Activated naive CD4-positive, alpha-beta T cell treated with anti-CD3 and anti-CD28 coated beads, Interleukin-2, amount 50 U/mL, for 24 hours (primary cell): ENCODE measurements at regions not wholly inside any gene's neighbourhood (a gene's known extent, or its start where the extent isn't known, plus 50 kb on each side); places are given as distances from the start of the nearest gene placed in this dataset.

Experiments used
- H3K27ac Mint-ChIP-seq: one replicate; pipeline ENCODE4 v1.8.0; 2021; ENCODE audit warnings: mild to moderate bottlenecking, mixed read lengths
- H3K27me3 Mint-ChIP-seq: one replicate; pipeline ENCODE4 v1.8.0; 2021; ENCODE audit warnings: mixed read lengths
- H3K36me3 Mint-ChIP-seq: one replicate; pipeline ENCODE4 v1.8.0; 2021; ENCODE audit warnings: mixed read lengths
- H3K4me1 Mint-ChIP-seq: one replicate; pipeline ENCODE4 v1.8.0; 2021; ENCODE audit warnings: mixed read lengths
- H3K4me3 Mint-ChIP-seq: one replicate; pipeline ENCODE4 v1.8.0; 2021; ENCODE audit warnings: mild to moderate bottlenecking, mixed read lengths
- H3K9me3 Mint-ChIP-seq: one replicate; pipeline ENCODE4 v1.8.0; 2021; ENCODE audit warnings: mixed read lengths

DNA sequence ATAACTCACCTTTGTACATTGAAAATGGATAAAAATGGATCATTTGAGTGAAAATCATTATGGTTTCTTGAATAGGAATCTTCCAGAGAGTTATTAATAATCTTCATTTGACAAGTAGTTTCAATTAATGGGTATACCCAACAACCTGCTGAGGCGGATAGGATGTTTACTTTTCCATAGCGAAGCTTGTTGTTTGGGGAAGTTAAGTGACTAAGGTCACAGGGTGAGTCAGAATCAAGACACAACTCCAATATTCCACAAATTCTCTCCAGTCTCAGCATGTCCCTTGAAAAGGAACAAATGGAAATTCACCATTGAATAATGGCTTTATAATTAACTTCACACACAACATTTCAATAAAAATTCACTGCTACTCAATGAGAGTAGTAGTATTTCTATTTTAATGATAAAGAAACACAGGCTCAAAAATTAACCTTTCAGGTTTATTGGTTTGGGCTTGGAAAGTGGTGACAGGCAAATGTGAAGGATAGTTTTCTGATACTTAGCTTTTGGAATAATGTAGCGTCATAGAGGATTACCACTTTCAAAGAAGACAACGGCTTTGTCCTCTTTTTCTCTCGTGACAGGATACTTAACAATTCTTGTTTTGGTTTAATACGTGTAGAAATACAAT, 211.3 kb downstream of the GPD2 start:
- Mint-ChIP-seq H3K4me3 (no peak overlapping the region), H3K4me1 (no peaks in the 10 kb centered on the region), H3K9me3 (no peaks in the 10 kb centered on the region), H3K27me3 (peaks cover 3% of the 10 kb centered on the region), H3K36me3 (no peaks in the 10 kb centered on the region), H3K27ac (no peak overlapping the region)

DNA sequence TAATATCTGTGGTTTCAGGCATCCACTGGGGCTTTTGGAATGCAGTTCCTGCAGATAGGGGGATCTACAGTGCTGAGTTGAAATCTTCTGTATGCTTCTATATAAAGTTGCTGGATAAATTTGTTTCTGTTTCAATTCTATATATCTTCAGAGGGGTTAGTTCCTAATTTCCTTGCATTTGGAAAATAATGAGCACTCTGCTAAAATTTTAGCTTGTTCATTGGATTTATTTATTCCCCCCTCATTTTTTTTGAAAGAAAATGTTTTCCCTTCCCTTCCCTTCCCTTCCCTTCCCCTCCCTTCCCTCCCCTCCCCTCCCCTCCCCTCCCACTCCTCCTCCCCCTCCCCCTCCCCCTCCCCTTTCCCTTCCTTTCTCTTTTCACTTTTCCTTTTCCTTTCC, 212.3 kb downstream of the GPD2 start:
- H3K9me3 Mint-ChIP-seq: no peaks in the 10 kb centered on the region
- H3K4me3 Mint-ChIP-seq: no peak overlapping the region
- H3K27ac Mint-ChIP-seq: no peak overlapping the region
- H3K4me1 Mint-ChIP-seq: no peaks in the 10 kb centered on the region
- H3K27me3 Mint-ChIP-seq: peaks cover 3% of the 10 kb centered on the region
- H3K36me3 Mint-ChIP-seq: no peaks in the 10 kb centered on the region

DNA sequence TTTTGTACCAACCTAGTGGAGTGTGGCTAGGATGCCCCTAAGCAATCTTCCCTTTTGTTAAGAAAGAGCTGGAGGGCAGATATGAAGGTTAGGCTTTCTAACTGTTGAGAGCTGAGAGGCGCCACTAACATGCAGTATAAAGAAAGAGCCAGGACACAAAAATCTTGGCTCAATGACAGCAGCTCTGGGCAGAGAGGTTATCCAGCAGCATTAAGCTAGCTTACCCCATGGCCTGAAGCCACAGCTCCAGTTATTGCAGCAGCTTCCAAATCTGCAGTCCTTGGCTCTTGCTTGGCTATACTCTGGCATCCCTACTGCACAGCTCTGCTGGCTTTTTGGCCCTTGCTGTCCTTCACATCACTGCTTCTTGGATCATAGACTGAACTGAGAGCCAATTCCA, 213.4 kb downstream of the GPD2 start:
- Mint-ChIP-seq H3K9me3 (no peaks in the 10 kb centered on the region), H3K4me3 (no peak overlapping the region), H3K36me3 (no peaks in the 10 kb centered on the region)

DNA sequence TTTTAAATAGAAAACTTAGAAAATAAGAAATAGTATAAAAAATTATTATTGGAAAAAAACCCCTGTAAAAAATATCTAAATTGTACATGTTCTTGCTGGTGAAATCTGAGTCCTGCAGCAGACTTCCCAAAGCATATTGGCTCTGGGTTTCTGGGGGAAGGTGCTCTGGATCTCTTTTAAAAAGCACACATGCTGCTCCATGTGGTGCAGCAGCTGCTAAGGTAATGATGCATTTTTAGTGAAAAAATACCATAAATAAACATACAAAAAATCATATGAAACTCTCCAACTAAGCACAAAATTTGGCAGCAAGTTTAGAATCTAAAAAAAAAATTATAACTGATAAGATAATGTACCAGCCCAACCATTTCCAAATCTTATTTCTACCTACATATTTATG, 216.5 kb downstream of the GPD2 start:
- H3K9me3 Mint-ChIP-seq: no peaks in the 10 kb centered on the region
- H3K4me3 Mint-ChIP-seq: no peak overlapping the region
- peaks cover 1% of the 10 kb centered on the region for H3K27me3 Mint-ChIP-seq
- no peak overlapping the region for H3K27ac Mint-ChIP-seq
- H3K36me3 Mint-ChIP-seq: no peaks in the 10 kb centered on the region
- no peaks in the 10 kb centered on the region for H3K4me1 Mint-ChIP-seq

More for the DNA sequence above, 213.4 kb downstream of the GPD2 start:
- Mint-ChIP-seq H3K4me1 (no peaks in the 10 kb centered on the region), H3K27me3 (peaks cover 3% of the 10 kb centered on the region), H3K27ac (no peak overlapping the region)

DNA sequence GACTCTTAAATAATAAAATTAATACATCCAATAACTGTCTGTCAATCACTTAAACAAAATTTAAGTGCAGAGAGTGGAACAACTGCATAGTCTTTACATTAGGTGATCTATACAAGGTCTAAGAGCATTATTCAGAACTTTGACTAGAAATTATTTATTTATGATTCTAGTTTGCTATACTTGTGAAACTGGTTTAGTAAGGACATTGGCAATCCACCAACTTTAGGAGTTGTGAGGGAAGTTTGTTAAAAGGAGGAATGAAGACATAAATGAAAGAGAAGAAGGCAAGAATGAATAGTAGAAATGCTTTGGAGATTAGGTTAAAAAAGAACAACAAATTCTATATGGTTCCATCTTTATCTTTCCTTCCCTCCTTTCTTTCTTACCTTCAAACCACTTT, 217.5 kb downstream of the GPD2 start:
- Mint-ChIP-seq H3K9me3 (no peaks in the 10 kb centered on the region), H3K4me3 (no peak overlapping the region), H3K27ac (no peak overlapping the region)

DNA sequence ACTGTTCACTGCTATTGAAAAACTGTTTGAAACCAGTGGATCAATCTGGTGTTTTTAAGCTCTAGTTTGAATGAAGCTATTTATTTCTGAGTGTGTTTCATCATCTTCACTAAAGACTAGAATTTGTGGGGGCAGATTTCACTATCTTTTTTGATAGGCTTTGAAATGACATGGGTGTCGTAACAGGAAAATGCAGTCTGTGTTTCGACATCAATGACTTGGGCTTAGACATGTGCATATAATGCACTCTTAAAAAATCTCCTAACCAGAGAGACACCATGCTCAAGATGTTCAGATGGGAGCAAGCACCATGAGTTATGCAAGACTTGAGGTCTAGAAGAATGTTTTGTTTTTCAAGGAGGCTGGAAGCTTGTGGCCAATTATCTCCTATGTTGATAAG, 221.6 kb downstream of the GPD2 start:
- Mint-ChIP-seq H3K4me3 (no peak overlapping the region), H3K9me3 (no peaks in the 10 kb centered on the region), H3K27me3 (peaks cover 2% of the 10 kb centered on the region), H3K4me1 (no peaks in the 10 kb centered on the region), H3K27ac (no peak overlapping the region), H3K36me3 (no peaks in the 10 kb centered on the region)

More for the DNA sequence above, 217.5 kb downstream of the GPD2 start:
- H3K36me3 Mint-ChIP-seq: no peaks in the 10 kb centered on the region
- peaks cover 1% of the 10 kb centered on the region for H3K27me3 Mint-ChIP-seq
- no peaks in the 10 kb centered on the region for H3K4me1 Mint-ChIP-seq

DNA sequence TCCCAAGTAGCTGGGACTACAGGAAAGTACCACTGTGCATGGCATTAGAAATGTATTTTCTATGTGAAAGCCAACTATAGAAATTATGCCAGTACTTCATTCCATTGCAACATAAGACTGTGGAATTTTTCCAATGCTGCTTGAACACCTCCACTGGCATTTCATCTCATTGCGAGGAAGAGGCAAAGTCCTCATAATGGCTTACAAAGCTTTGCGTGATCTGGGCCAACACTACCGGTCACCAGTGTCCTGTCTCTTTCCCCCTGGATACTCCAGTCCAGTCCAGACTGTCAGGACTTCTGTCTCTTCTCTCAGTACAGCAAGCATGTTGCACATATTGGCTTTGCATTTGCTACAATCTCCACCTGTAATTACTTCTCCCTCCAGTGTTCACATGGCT, 223.5 kb downstream of the GPD2 start:
- Mint-ChIP-seq H3K9me3 (no peaks in the 10 kb centered on the region), H3K36me3 (no peaks in the 10 kb centered on the region), H3K27ac (no peak overlapping the region), H3K27me3 (peaks cover 2% of the 10 kb centered on the region), H3K4me3 (no peak overlapping the region), H3K4me1 (no peaks in the 10 kb centered on the region)

DNA sequence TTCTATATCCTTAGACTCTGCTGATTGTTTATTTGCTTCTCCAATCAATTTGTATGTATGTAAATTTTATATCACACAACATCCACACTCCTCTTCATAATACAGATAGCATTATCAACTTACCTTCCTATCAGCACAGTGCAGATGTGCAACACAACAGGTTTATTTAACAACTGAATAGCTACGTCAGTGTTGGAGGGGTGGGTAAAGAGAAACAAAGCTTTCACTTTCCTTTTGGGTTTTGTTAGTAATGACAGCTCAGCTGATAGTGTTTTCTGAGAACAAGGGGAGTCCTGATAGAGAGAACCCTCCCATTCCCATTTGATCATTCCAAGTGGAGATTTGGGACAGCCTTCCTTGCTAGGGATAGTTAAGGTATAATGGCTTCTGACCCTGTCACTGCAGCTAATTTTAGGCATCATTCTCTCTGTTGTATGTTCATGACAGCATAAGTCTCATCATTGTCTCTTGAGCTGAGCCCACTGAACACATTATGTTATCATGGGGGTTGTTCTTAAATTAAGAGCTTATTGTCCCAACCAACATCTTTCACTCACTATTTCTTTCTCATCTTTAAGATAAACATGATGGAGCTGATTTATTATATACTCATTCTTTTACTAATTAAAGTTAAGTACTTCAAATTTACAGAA, 227.7 kb downstream of the GPD2 start:
- Mint-ChIP-seq H3K4me3 (no peak overlapping the region), H3K9me3 (peaks cover 7% of the 10 kb centered on the region), H3K27ac (no peak overlapping the region), H3K4me1 (no peaks in the 10 kb centered on the region), H3K36me3 (no peaks in the 10 kb centered on the region), H3K27me3 (peaks cover 6% of the 10 kb centered on the region)

DNA sequence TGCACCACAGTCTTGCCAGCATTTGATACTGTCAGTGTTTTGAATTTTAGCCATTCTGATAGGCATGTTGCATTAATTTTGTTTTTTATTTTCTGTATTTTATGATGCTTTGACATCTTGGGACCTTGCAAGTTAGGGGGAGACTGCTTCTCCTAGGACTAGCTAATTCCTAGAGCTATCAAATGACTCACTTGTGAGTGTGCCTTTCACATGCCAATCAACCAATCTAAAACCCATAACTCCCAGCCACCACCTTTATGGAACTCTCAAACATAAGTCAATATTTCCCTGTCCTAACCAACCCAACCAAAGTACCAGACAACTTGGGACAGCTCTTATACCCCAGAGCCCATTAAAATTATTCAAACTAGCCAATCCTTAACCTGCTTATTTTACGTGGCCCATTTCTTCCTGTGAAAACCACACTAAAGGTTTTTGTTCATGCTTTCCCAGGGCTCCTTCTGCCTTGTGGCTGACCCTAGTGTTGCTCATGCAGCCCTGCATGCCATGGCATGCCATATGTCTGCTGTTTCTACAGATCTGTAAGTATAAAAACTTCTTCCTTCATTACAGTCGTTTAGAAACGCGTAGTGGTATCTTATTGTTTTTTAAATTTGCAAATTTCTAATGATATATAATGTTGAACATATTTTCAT, 230.1 kb downstream of the GPD2 start:
- Mint-ChIP-seq H3K36me3 (no peaks in the 10 kb centered on the region), H3K9me3 (peaks cover 16% of the 10 kb centered on the region), H3K27me3 (peaks cover 8% of the 10 kb centered on the region), H3K4me3 (no peak overlapping the region), H3K27ac (no peak overlapping the region), H3K4me1 (no peaks in the 10 kb centered on the region)

DNA sequence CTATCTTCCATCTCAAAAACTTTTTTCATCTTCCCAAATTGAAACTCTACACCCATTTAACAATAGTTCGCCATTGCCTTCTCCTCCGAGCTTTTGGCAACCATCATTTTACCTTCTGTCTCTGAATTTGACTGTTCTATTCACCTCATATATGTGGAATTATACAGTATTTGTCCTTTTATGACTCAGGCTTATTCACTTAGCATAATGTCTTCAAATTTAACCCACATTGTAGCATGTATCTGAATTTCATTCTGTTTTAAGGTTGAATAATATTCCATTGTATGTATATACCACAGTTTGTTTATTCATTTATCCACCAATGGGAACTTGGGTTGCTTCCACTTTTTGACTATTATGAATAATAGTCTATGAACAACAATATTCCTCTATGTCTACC, 233.9 kb downstream of the GPD2 start:
- H3K4me3 Mint-ChIP-seq: no peak overlapping the region
- peaks cover 16% of the 10 kb centered on the region for H3K9me3 Mint-ChIP-seq
- H3K36me3 Mint-ChIP-seq: no peaks in the 10 kb centered on the region
- no peaks in the 10 kb centered on the region for H3K4me1 Mint-ChIP-seq
- H3K27ac Mint-ChIP-seq: no peak overlapping the region
- peaks cover 8% of the 10 kb centered on the region for H3K27me3 Mint-ChIP-seq

DNA sequence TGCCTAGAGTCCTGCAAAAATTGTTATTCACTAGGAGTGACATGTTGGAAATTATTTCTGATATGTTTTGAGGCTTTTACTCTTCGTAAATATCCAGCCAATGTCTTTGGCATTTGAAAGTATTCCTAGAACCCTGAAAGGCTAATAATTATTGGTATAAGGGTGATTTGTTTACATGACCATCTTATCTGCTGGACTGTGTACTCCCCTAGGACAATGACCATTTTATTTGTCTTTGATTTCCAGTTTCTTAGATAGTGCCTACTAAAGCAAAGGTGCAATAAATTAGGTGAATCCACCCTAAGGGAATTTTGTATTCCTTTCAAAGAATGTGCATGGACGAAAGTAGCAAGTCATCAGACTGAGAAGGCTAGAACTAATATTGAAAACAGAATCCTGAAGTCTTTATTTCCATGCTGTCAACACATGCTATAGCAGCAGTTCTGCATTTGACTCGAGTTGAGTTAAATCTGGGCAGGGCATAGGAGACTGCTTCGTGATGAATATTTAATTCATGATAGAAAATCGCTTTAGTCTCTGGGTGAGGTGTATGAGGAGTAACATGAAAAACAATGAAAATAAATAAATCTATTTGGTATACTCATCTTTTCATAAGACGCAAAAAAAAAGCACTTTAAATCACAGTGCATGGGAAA, 235.7 kb downstream of the GPD2 start:
- Mint-ChIP-seq H3K27ac (no peak overlapping the region), H3K36me3 (no peaks in the 10 kb centered on the region), H3K4me3 (no peak overlapping the region), H3K4me1 (no peaks in the 10 kb centered on the region), H3K27me3 (peaks cover 7% of the 10 kb centered on the region), H3K9me3 (peaks cover 16% of the 10 kb centered on the region)

DNA sequence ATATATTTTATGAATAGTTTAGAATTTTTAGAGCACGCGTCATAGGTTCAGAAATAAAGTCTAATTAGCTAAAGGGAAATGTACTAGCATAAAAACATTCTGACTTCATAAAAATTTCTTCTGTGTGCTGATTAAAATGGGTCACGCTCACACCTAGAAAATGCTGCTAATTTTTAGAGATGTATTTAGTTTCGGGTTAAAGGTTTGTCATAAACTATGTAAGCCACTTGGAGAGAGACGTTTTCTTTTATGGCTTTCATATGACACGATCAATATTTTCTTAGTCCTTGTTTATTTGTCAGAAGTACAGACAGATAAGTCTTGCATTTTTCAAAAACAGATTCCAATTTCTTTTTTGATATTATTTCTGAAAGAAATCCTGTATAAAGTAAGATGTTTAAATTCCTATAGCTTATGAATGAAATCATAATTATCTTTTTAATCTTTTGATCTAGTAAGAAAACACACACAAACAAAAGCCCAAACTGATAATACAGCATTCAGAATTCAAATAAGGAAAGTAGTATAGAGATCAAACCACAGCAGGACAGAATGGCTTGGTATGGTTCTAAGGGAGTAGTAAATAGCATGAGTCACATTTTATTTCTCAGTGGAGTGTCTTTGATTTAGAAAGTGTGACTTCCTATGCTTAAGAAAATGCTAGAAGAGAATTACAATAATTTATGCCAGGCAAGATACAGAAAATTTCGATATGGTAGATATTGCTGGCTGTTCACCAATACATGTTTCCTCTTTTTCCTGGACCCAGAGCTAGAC, 236.6 kb downstream of the GPD2 start:
- Mint-ChIP-seq H3K27ac (no peak overlapping the region), H3K4me3 (no peak overlapping the region), H3K4me1 (no peaks in the 10 kb centered on the region), H3K9me3 (peaks cover 16% of the 10 kb centered on the region), H3K27me3 (peaks cover 7% of the 10 kb centered on the region), H3K36me3 (no peaks in the 10 kb centered on the region)

DNA sequence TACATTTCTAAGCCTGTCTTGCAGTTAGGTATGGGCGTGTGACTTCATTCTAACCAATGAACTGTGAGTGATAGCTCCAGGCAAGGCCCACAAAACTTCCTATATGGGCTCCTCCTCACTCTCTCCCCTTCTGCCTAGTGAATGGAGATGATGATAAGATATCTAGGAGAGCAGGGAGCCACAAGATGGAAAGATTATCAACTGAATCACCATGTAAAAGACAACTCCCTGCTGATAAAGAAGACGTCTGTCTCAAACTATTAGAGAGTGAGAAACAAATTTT, 237.1 kb downstream of the GPD2 start:
- no peak overlapping the region for H3K27ac Mint-ChIP-seq
- H3K36me3 Mint-ChIP-seq: no peaks in the 10 kb centered on the region
- peaks cover 16% of the 10 kb centered on the region for H3K9me3 Mint-ChIP-seq
- no peak overlapping the region for H3K4me3 Mint-ChIP-seq
- H3K4me1 Mint-ChIP-seq: no peaks in the 10 kb centered on the region
- H3K27me3 Mint-ChIP-seq: peaks cover 7% of the 10 kb centered on the region

DNA sequence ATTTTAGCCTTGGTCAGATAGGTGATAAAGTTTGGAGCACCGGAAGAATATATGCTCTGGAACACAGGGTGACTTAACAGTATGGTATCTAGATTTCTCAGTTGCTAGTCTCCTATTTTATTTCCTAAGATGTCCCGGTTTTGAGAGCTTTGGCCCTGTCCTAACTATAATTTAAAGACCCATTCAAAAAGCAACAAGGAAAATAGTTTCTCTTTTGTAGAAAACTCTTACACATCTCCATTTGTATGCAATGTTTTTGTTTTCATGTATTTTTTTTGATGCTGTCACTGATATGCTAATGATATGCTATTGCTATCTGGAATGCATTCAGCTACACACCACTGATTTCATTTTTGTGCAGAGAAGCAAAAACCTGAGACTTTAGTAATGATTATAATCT, 237.8 kb downstream of the GPD2 start:
- Mint-ChIP-seq H3K4me3 (no peak overlapping the region), H3K27me3 (peaks cover 4% of the 10 kb centered on the region), H3K4me1 (no peaks in the 10 kb centered on the region), H3K36me3 (no peaks in the 10 kb centered on the region), H3K9me3 (peaks cover 9% of the 10 kb centered on the region), H3K27ac (no peak overlapping the region)

DNA sequence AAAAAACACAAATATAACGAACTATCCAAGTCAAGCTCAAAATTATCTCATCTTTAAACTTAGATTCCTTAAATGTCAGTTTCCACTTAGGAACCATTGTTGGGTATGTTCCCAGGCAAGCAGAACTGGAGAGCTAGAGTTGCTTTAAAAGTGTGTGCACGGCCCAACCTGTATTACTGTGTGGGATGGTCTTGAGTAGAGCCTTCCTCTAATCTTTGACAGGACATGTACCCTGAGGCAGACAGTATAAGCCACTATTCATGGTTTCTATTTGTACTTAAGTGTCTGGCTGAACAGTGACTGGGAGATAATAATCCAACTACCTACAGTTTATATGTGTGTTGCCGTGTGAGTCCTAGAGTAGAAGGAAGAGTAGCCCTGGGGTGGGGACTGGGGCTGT, 239.7 kb downstream of the GPD2 start:
- Mint-ChIP-seq H3K9me3 (no peaks in the 10 kb centered on the region), H3K4me3 (no peak overlapping the region), H3K27me3 (peaks cover 1% of the 10 kb centered on the region), H3K27ac (no peak overlapping the region), H3K36me3 (no peaks in the 10 kb centered on the region), H3K4me1 (no peaks in the 10 kb centered on the region)

DNA sequence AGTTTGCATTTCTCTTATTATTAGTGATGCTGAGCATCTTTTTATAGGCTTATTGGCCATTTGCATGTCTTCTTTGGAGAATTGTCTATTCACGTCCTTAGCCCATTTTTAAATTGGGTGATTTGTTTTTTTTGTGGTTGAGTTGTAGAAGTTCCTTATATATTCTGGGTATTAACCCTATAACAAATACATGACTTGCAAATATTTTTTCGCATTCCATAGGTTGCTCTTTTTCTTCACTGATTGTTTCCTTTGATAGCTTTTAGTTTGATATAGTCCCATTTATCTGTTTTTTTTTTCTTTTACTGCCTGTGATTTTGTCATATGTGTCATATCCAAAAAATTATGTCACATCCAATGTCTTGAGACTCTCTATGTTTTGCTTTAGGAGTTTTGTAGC, 243.6 kb downstream of the GPD2 start:
- Mint-ChIP-seq H3K4me1 (no peaks in the 10 kb centered on the region), H3K27ac (no peak overlapping the region), H3K9me3 (no peaks in the 10 kb centered on the region), H3K4me3 (no peak overlapping the region), H3K27me3 (peaks cover 7% of the 10 kb centered on the region), H3K36me3 (no peaks in the 10 kb centered on the region)
